Mesothelial cell of epicardium (in vitro differentiated cells): ENCODE measurements at regions not wholly inside any gene's neighbourhood (a gene's known extent, or its start where the extent isn't known, plus 50 kb on each side); places are given as distances from the start of the nearest gene placed in this dataset.

Experiments
- DNase-seq, 2 experiments: peaks; one replicate each; pipeline ENCODE4 v3.0.0; 2021; ENCODE audit warnings: low spot score in 2 of 2; ENCODE audit not compliant: unreplicated experiment in 2 of 2
- H3K27ac Mint-ChIP-seq: 2 replicates; pipeline ENCODE4 v1.8.0; 2021; ENCODE audit warnings: mixed read lengths
- H3K27me3 Mint-ChIP-seq: 2 replicates; pipeline ENCODE4 v1.8.0; 2021; ENCODE audit warnings: low read depth, mixed read lengths
- H3K36me3 Mint-ChIP-seq: 2 replicates; pipeline ENCODE4 v1.8.0; 2021; ENCODE audit warnings: mixed read lengths
- H3K4me1 Mint-ChIP-seq: 2 replicates; pipeline ENCODE4 v1.8.0; 2021; ENCODE audit warnings: mixed read lengths
- H3K4me3 Mint-ChIP-seq: 2 replicates; pipeline ENCODE4 v1.8.0; 2021; ENCODE audit warnings: mild to moderate bottlenecking, moderate library complexity, mixed read lengths
- H3K9me3 Mint-ChIP-seq: 2 replicates; pipeline ENCODE4 v1.8.0; 2021; ENCODE audit warnings: mixed read lengths
- TF ChIP-seq, protein P1 (sequence below): fragments of 200-600 bp; sonication (generic); IDR thresholded peaks from one replicate; pipeline ENCODE4 v1.5.0; 2021; ENCODE audit warnings: antibody characterized with exemption; ENCODE audit not compliant: unreplicated experiment

- Mint-ChIP-seq H3K27ac (no peak overlapping the region), H3K4me3 (no peak overlapping the region), H3K9me3 (peaks cover 8% of the 10 kb centered on the region), H3K27me3 (no peaks in the 10 kb centered on the region), H3K36me3 (no peaks in the 10 kb centered on the region), H3K4me1 (peaks cover 17% of the 10 kb centered on the region)
- no peak for DNase-seq
- TF ChIP-seq, protein P1, sequence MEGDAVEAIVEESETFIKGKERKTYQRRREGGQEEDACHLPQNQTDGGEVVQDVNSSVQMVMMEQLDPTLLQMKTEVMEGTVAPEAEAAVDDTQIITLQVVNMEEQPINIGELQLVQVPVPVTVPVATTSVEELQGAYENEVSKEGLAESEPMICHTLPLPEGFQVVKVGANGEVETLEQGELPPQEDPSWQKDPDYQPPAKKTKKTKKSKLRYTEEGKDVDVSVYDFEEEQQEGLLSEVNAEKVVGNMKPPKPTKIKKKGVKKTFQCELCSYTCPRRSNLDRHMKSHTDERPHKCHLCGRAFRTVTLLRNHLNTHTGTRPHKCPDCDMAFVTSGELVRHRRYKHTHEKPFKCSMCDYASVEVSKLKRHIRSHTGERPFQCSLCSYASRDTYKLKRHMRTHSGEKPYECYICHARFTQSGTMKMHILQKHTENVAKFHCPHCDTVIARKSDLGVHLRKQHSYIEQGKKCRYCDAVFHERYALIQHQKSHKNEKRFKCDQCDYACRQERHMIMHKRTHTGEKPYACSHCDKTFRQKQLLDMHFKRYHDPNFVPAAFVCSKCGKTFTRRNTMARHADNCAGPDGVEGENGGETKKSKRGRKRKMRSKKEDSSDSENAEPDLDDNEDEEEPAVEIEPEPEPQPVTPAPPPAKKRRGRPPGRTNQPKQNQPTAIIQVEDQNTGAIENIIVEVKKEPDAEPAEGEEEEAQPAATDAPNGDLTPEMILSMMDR = no peak
These were observed 122.9 kb upstream of the SPRY2 start for GRCh38 chr13:80463673-80464352.

DNA sequence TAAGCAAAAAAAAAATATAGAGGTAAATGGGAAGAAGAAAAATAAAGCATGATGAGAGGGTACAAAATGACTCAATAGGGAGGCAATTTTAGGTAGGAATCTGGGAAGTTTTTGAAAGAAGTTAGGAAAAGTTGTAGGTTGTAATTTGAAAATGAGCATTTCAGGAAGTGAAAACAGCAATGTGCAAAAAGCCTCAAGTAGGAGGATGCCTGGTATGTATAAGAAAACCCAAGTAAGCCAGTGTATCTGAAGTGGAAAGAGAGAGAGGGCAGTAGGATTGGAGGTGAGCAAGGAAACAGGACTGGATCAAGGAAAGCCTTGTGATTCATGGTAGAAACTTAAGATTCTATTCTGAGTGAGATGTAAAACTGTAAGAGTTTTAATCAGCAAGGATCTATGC lies 121.6 kb upstream of the SPRY2 start:
- DNase-seq = no peak
- Mint-ChIP-seq H3K27ac (no peak overlapping the region), H3K4me3 (no peak overlapping the region), H3K27me3 (no peaks in the 10 kb centered on the region), H3K4me1 (peaks cover 14% of the 10 kb centered on the region), H3K36me3 (no peaks in the 10 kb centered on the region), H3K9me3 (peaks cover 8% of the 10 kb centered on the region)
- TF ChIP-seq, protein P1 = no peak

DNA sequence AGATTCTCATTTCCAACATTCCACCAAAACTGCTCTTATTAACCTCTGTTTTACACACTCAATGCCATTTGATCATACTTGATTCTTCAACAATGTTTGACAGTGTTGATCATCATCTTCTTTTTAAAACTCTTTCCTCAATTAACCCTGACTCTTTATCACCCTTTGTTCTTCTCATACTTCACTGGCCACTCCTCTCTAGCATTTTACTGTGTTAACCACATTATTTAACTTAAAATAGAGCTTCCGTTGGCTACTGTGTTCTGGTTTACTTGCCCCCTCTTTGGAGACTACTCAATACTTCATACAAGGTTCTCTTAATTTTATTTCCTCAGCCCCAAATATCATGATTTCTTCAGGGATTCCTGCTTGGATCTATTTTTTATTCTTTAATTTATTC lies 121.1 kb upstream of the SPRY2 start:
- TF ChIP-seq, protein P1 = no peak
- Mint-ChIP-seq H3K4me3 (no peak overlapping the region), H3K36me3 (no peaks in the 10 kb centered on the region), H3K27ac (no peak overlapping the region), H3K9me3 (peaks cover 8% of the 10 kb centered on the region), H3K27me3 (no peaks in the 10 kb centered on the region), H3K4me1 (peaks cover 14% of the 10 kb centered on the region)
- DNase-seq = no peak

DNA sequence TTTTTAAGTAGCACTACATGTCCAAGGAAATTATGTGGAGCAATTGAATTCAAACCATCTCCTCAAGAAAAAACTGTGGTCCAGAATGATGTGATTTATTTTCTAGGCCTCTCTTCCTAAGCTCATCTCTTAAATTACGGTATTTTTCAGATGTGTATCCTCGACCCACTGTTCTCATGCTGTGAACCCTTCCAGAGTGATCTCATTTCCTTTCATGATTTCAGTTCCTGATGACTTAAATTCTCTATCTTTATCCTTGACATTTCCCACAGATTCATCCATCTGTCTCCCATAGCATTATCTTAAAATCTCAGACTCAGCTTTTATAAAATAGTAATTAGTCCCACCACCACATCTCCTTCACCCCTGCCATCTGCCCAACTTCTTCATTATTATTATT lies 117.6 kb upstream of the SPRY2 start:
- Mint-ChIP-seq H3K36me3 (no peaks in the 10 kb centered on the region), H3K27me3 (no peaks in the 10 kb centered on the region), H3K27ac (no peak overlapping the region), H3K9me3 (peaks cover 6% of the 10 kb centered on the region), H3K4me3 (no peak overlapping the region), H3K4me1 (peaks cover 1% of the 10 kb centered on the region)
- TF ChIP-seq, protein P1 = no peak
- DNase-seq = no peak

DNA sequence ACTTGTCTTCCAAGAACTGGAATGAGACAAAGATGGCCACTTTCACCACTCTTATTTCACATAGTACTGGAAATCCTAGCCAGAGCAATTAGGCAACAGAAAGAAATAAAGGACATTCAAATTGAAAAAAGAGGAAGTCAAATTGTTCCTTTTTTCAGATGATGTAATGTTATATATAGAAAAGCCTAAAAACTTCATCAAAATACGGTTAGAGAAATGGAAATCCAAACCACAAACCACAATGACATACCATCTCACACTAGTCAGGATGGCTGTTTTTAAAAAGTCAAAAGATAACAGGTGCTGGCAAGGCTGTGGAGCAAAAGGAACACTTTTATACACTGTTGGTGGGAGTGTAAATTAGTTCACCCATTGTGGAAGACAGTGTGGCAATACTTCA lies 113.3 kb upstream of the SPRY2 start:
- no peak for DNase-seq
- H3K9me3 Mint-ChIP-seq = peaks cover 9% of the 10 kb centered on the region
- no peaks in the 10 kb centered on the region for H3K27me3 Mint-ChIP-seq
- H3K4me3 Mint-ChIP-seq = no peak overlapping the region
- no peak overlapping the region for H3K27ac Mint-ChIP-seq
- peaks cover 15% of the 10 kb centered on the region for H3K4me1 Mint-ChIP-seq
- H3K36me3 Mint-ChIP-seq = no peaks in the 10 kb centered on the region
- TF ChIP-seq, protein P1 = no peak

- peaks cover 15% of the 10 kb centered on the region for H3K4me1 Mint-ChIP-seq
These were observed 111.4 kb upstream of the SPRY2 start for GRCh38 chr13:80452279-80452678.

More at GRCh38 chr13:80452279-80452678, 111.4 kb upstream of the SPRY2 start:
- H3K9me3 Mint-ChIP-seq = peaks cover 9% of the 10 kb centered on the region
- TF ChIP-seq, protein P1 = no peak
- H3K27me3 Mint-ChIP-seq = no peaks in the 10 kb centered on the region
- no peak overlapping the region for H3K4me3 Mint-ChIP-seq
- H3K27ac Mint-ChIP-seq = no peak overlapping the region
- no peaks in the 10 kb centered on the region for H3K36me3 Mint-ChIP-seq
- DNase-seq = no peak
